Activated gamma-delta T cell treated with Interleukin-2 at 50 U/mL for 16 hours (primary cell): ENCODE measurements at regions not wholly inside any gene's neighbourhood (a gene's known extent, or its start where the extent isn't known, plus 50 kb on each side); places are given as distances from the start of the nearest gene placed in this dataset.

Experiments
- DNase-seq: peaks from one replicate; pipeline ENCODE4 v3.0.0-alpha.2; 2020

DNA sequence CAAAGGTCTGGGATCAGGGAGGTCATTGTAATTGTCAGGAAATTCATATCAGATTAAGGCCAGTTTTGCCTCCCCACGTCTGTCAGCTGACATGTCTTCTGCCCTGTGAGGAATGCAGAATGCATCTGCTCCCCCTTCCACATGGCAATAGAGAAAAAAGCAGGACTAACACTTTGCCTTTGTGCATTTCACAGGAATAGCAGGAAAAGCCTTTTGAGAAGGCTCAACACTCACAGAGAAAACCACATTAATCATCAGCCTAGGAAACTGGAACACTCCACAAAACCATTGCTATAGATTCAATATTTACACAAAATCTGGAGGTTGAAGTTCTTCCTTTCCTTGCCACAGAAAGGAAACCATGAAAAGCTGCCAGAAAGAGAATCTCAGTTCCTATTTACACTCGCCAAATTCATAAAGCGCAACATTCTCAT is 165.2 kb upstream of the HES1 start:
- no peak for DNase-seq

DNA sequence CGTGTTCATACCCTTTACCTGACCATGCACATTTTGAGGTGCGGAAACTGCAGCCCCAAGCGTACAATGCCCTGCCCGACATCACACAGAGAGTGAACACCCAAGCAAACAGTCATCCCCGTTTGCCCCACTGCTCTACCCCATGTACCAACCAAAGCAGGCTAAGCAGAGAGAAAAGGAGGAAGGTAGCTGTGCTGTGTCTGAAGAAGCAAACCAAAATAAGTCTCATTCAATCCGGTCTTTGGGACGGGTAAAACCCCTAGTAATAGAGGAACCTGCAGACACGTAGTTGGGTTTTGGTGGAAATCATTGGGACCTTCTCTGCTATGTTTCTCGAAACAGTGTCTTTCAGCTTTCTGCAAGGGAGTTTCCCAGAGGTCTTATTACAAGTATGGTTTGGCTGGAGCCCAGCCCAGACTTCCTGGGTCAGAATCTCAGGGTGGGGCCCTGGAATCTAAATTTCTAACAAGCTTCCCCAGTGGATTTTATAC is 164.6 kb upstream of the HES1 start:
- no peak for DNase-seq

DNA sequence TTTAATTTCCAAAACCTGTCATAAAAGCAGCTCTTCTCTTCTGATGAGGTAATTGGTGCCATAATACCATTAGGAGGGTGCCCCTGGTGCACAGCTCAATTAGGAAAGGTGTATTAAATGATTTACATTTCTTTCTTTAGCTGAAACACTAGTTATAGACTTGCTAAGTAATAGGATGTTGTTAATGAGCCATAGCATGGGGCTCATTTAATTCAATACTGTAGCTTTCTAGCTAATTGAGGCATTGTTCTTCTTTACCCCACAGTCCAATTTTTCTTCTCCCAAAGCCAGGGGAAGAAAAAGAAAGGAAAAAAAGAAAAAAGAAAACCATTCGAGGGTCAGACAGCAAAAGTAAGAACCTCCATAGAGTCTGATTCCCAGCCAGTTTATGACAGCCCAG is 164.0 kb upstream of the HES1 start:
- no peak for DNase-seq

DNA sequence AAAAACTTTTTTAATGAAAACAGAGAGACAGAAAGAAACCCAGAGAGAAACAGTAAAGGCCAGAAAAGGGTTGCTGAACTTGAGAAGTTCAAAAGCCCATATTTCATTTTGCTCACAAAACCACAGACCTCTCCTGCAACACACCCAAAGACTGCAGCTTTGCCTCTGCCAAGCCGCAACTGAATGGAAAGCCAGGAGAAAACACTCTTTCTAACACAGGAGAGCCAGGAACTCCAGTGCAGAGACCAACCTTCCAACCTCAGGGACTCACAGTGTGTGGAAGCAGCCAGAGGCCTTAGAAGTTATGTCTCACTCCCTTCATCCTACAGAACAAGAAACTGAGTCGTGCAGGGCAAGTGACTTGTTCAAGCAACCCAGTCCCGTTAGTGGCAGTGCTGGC is 163.1 kb upstream of the HES1 start:
- DNase-seq: no peak

DNA sequence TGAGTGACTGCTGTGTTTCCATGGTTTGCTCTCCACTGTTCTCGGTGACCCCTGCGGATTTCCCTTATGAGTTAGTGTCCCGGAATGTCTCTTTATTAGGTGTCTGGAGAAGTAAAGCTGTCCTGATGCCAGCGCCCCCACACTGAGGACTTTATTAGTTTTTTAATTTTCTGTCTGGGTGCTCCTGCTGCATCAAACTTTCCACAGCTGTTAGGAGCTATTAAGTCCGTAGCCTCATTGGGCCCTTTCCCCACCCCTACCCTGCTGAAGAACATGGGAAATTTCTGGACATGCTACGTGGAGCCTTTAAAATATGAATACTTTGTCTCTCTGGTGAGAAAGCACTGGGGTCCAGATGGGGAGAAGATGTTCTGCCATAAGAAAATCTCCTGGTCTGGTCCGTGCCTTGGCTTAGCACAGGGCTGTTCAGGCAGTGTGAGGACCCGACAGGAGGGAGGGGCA is 161.7 kb upstream of the HES1 start:
- no peak for DNase-seq

DNA sequence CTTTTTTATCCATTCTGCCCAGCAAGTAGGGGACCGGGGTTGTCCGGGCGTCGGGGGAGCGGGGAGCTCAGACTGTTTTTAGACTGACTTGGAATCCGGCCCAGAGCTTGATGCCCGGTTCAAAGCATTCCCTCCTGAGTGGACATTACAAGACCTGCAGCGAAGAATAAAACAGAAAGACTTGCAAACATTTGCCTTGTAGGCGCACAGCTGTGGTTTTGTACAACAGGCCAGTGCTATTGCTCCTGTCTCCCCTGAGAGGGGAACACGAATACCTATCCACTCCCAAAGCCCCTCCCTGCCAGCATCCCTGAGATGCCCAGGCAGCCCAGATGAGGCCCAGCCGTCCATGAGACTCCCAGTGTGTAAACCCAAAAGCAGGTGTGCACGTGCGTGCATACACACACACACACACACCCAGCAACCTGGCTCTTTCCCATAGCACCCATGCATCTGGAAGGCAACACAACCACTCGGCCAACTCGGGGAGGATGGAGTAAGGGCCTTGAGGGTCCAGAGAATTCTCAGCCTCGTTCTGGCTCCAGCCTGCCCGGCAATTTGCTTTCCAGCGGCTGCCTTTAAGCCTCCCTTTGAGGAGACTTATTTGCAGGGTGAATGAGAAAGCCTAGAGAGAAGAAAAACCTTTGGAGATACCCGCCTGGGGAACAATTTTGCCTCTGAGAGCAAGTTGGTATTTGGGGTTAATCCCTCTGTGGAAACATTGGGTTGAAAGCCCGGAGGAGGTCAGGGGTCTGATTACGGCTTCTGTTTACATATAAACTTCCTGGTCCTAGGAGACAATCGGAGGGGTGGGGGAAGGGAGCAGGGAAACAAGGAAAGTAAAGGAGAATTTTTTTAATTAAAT is 161.0 kb upstream of the HES1 start:
- no peak for DNase-seq

DNA sequence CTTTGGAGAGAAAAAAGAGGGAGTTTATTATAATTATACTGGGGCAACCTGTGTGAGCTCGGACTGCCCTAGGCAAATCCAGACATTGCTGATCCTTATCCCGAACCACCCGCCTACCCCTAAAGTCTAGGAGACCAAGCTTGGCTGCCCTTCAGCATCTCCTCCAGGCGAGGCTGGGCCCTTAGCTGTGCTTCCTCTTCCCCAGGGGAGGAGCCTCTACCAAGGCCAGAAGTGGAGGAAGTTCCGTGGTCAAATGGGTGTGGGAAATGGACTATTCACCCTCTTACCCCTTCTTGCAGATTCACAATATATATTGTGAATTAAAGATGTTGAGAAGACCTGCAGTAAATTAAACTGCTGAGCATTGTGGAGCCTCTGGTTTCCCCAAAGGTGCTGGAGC is 158.3 kb upstream of the HES1 start:
- DNase-seq: no peak

DNA sequence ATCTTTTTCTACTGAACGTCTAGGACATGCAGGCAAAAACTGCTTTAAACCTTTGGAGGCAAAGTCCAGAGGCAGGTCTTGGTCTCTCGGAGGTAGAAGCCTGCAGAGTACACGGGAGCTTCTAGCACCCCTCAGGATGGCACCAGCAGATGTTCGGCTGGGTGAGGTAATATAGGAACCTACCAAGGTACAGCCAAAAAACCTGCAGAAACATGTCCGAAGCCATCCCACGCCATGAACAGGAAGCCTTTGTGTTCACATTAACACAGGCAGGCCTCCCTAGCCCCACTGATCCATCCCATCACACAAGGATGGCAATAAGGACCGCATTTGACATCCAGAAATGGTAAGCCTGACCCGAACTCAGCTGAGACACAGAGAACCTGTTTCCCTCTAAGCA is 157.9 kb upstream of the HES1 start:
- no peak for DNase-seq

DNA sequence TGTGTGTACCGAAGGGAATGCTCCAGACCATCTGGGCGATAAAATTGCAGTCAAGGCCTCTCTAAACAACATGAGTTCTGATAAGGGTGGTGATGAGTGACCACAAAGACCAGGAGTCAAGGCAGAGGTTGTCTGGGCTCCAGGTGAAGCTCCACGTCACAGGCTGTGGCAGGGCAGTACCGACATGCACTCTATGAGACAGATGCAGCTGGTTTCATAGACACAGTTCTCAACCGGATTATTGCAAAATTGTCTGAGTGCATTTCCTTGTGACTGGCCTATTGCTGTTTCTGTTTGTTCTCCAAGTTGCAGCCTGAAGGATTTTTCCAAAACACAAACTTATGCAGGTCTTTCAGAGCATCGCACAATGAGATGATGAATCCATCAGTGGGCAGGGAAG is 157.5 kb upstream of the HES1 start:
- DNase-seq: no peak

DNA sequence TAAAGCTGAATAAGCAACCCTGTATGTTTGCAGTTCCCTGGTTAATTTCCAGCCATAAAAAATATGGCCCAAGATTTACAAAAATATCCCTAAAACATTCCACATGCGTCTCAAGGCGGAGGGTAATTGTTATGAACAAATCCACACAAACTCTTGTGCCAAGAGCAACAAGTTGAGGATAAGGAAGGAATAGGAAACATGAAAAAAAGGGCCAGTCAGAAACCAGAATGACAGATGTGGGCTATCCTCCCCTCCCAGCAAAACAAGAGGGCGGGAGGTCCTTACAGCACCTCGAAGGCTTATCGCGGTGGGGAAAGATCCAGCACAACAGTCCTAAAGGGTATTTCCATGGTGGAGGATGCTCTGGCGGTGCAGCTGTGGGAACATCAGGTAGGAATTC is 155.6 kb upstream of the HES1 start:
- DNase-seq: no peak

DNA sequence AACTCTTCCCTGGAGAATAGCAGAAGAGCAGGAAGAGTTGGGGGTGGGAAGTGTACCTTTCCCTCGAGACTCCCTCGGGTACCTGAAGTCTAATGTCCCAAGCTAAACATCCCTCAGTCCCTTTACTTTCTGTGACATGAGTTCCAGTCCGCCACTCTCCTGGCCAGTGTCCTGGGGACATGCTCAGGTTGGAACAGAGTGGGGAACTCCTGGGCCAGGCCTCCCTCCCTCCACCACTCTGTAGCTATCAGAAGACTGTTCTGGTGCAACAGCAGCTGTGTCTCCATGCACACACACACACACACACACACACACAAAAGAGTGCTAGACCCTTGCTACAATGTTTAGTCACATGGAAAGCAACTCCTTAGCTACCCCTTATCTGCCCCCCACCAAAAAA is 155.0 kb upstream of the HES1 start:
- no peak for DNase-seq

DNA sequence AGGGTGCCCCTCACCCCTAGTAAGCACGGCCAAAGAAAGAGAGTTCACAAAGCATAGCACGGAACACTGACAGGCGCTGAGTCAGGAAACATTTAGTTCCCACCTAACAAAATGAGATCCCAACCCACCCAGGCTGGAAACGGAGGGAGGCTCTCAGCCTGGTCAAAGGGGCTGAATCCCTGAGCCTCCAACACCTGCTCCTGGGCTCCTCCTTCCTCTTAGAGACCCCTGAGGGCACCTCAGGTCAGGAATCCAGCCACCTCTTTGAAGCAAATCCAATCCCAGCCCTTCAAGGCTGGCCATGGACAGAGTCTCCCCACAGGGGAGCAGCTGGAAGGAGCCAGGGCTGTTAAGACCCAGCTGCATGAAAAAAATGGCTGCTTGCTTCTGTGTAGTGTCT is 154.4 kb upstream of the HES1 start:
- no peak for DNase-seq

DNA sequence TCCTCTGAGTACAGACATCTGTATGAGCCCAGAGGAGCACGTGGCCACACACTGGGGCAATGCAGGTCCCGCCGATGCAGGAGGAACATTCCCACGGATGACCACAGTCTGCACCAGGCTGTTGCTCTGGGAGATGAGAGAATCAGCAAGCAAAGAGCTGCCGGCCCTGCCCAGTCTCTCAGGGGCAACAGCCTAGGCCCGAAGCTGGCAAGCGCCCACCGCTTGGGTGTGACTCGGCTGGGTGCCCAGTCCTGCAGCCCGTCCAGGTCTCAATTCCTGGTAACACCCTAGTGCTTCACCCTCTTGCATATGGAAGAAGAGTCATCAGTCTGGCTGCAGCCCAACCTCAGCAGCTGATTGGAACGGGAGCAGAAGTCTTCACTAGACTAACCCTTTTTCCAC is 153.7 kb upstream of the HES1 start:
- DNase-seq: no peak

DNA sequence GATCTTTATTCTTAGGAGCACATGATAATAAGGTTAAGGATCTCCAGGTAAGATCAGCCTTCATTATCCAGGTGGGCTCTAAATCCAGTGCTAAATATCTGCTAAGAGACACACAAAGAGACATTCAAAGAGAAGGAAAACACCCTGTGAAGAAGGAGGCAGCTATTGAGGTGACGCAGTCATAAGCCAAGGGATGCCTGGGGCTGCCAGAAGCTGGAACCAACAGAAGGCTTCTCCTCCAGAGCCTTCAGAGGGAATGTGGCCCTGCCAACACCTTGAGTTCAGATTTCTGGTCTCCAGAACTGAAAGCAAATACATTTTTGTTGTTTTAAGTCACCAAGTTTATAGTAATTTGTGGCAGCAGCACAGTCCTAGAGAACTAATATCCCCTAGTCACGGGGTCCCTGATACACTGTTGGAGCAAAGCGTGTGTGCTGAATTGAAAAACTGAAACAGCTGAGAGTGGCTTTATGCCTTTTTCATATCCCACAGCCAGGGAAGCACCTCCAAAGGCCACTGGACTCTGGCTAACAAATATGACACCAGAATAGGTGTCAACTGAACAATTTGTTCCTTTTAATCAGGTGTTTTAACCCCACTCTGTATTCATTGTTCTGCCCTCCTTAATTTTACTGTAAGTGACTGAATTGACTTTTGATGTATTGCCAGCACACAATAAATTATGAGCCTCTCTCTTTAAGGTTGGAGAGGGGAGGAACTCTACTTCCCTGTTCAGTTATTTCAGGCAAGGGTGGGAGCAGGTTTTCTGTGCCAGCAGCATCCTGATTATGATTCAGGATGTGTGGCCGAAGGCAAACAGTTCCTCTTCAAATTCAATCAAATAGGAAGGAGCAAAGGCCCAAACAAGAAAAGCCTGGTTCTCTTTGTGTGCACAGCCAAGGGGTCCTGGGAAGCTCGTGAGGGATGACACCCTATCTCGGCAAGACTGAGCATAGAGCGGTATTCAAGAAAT is 151.8 kb upstream of the HES1 start:
- no peak for DNase-seq

DNA sequence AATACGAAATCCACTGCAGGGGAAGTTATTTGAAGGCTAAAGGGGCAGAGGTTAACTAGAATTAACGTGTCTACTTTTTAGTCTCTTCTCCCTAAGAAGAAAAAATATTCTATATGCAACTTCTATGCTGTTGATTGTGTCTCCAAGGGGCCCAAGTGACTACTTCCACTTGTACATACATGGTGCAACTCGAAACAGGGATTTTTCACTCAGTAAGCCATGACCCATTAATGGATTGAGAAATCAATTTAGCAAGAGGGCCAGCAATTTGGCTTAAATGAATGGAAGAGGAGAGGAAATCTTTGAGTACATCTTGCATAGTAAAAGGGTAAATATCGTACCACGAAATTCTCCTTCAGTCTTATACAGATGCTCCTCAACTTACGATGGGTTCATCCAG is 151.1 kb upstream of the HES1 start:
- DNase-seq: no peak

DNA sequence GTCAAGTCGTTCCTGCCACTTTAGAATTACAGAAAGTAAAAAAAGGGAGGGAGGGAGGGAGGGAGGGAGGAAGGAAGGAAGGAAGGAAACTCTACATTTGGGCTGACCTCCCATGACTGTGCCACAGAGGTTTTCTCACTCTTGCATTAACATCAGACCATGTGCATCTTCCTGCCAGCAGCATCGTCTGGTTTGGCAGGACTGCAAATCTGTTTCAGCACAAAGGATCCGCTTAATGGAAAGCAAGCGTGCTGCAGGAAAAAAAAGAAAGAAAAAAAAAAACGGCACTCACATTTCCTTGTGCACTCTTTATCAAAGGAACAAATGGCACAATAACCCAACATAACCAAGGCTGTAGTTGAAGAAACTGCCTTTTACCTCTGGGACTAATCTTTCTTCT is 148.8 kb upstream of the HES1 start:
- DNase-seq: no peak

DNA sequence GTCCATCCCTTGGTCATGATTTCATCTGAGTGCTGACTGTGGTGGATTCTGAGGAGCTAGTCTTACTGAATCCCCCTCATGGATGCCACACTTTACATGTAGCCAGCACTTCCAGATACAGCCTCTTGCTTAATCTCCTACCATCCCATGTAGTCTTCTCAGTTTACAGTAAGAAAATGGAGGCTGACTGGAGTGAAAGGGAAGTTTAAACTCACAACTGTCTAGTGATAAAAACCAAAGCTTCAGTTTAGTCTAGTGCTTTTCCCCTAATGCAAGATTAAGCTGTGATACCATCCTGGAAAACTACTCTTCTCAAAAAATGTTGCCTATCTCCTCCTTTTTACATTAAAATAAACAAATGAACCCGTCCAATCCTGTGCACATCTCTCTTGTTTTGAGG is 146.8 kb upstream of the HES1 start:
- no peak for DNase-seq

DNA sequence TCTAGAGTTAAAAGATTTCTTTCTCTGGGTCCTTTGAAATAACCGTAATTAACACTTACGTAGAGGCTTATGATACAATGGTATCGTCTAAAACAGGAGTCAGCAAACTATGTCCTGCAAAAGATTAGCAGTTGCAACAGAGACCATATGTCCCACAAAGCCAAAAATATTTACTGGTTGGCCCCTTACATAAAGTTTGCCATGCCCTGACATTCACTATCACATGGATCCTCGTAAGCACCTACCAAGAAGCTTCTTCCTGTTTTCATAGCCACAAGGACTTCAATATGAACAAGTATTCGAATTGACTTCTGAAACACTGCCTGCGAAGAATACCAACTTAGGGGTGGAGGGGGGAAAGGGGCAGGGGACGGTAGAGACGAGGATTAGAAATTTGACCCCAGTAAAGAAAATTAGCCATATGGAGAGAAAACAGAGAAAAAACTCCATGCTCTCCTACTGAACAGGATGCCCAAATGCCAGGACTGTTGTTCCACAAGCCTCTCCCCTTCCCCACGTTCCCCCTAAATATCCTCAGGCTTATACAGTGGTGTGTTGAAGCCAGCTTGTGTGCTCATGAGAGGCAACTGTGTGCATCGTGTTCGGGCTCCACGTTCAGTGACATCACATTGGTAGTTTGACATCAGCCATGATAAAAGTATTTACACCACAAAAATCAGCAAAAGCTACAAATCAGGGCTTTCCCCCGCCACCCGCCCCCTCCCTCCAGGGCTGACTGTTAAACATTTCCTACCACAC is 144.1 kb upstream of the HES1 start:
- no peak for DNase-seq

DNA sequence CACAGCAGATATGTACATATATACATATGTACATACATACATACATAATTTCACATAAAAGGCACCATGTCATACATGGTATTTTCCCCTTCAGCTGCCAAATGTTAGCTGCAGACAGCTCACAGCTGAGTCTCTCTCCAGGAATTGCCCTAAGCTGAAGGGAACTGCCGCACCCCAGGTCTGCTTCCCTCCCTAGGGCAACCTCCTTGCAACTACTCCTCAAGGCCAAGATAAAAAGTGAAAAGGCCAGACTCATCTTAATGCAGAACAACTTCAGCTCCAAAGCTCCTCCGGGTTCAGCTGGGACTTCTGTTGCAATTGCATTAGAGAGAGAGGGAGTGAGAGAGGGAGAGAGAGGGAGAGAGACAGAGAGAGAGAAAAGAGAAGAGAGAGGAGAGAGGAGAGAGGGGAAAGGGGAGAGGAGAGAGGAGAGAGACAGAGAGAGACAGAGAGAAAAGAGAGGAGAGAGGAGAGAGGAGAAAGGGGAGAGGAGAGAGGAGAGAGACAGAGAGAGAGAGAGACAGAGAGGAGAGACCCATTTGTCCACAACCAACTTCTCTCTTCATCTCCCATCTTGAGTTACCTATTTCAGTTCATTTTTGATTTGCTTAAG is 143.4 kb upstream of the HES1 start:
- DNase-seq: no peak

DNA sequence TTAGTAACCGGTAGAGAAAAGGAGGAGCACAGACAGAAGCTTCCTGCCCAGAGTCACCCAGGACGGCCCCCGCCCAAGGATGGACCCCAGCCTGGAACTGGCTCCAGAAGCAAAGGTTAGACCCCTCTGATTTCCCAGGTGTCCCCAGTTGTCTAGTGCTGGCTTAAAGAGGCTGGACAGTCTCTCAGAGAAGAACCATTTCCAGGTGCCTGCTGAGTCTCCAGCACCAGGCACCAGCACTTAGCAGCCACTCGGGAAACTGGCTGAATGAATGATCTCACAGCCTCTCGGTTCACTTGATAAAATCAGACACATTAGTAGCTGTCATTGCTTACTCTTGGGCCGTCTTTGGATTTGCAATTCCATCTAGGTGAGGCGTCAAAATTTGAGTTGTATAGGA is 139.7 kb upstream of the HES1 start:
- DNase-seq: no peak

DNA sequence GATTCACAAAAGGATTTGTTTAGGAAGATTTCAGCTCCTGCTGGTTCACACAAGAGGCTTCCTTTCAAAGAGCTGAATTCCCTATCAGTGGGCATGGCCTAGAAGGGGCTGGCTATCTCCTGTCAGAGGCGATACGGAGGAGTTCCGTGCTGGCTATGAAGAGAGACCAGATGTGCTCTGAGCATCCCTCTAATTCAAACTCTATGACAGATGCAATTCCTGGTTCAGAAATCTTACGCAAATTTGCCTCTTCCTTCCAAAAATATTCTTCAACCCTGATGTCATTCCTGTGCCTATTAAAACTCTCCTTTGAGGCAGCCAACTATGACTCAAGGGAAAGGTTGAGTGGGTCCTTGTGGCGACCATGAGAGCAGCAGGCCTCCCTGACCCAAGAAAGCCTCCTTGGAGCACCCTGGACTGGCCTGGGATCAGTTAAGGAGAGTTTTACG is 139.3 kb upstream of the HES1 start:
- no peak for DNase-seq
